ENCODE measurements at regions not wholly inside any gene's neighbourhood (a gene's known extent, or its start where the extent isn't known, plus 50 kb on each side); places are given as distances from the start of the nearest gene placed in this dataset.

- no peak for ATAC-seq
- intact Hi-C loops (cut with DNase I) = no loop called here
- H3K36me3 ChIP-seq = no peaks in the 10 kb centered on the region
- no peak for DNase-seq
- H3K27ac ChIP-seq = no peak overlapping the region
- no peaks in the 10 kb centered on the region for H3K27me3 ChIP-seq
- no peak overlapping the region for H3K4me3 ChIP-seq
- no peak for TF ChIP-seq CTCF (IDR thresholded peaks at IDR 0.05)
- H3K9me3 ChIP-seq = no peaks in the 10 kb centered on the region
- H3K4me1 ChIP-seq = no peaks in the 10 kb centered on the region
These were observed 104.6 kb downstream of the MED10 start for GRCh38 chr5:6273749-6274148.

- Histone ChIP-seq H3K27ac (no peak overlapping the region), H3K4me3 (no peak overlapping the region), H3K27me3 (no peaks in the 10 kb centered on the region), H3K4me1 (no peaks in the 10 kb centered on the region), H3K9me3 (no peaks in the 10 kb centered on the region), H3K36me3 (no peaks in the 10 kb centered on the region)
- DNase-seq = no peak
- TF ChIP-seq CTCF (IDR thresholded peaks at IDR 0.05) = no peak
- ATAC-seq = no peak
- intact Hi-C loops (cut with DNase I) = no loop called here
These were observed 105.1 kb downstream of the MED10 start for GRCh38 chr5:6273090-6273735.

GRCh38 chr5:6269925-6270324, 108.4 kb downstream of the MED10 start:
- DNase-seq (no peak), ATAC-seq (no peak)
- no peak for TF ChIP-seq CTCF (IDR thresholded peaks at IDR 0.05)
- Histone ChIP-seq H3K36me3 (no peaks in the 10 kb centered on the region), H3K27ac (no peak overlapping the region), H3K4me1 (no peaks in the 10 kb centered on the region), H3K27me3 (no peaks in the 10 kb centered on the region), H3K4me3 (no peak overlapping the region), H3K9me3 (no peaks in the 10 kb centered on the region)
- intact Hi-C loops (cut with DNase I) = no loop called here

GRCh38 chr5:6266671-6267197, 111.6 kb downstream of the MED10 start:
- Histone ChIP-seq H3K27me3 (no peaks in the 10 kb centered on the region), H3K36me3 (no peaks in the 10 kb centered on the region), H3K4me1 (no peaks in the 10 kb centered on the region), H3K27ac (no peak overlapping the region), H3K4me3 (no peak overlapping the region), H3K9me3 (no peaks in the 10 kb centered on the region)
- intact Hi-C loops (cut with DNase I) = no loop called here
- no peak for ATAC-seq
- no peak for DNase-seq
- no peak for TF ChIP-seq CTCF (IDR thresholded peaks at IDR 0.05)

GRCh38 chr5:6264394-6264793, 114.0 kb downstream of the MED10 start:
- H3K27me3 ChIP-seq = no peaks in the 10 kb centered on the region
- no peak for TF ChIP-seq CTCF (IDR thresholded peaks at IDR 0.05)
- intact Hi-C loops (cut with DNase I) = no loop called here

More at GRCh38 chr5:6264394-6264793, 114.0 kb downstream of the MED10 start:
- DNase-seq = no peak
- Histone ChIP-seq H3K27ac (no peak overlapping the region), H3K36me3 (no peaks in the 10 kb centered on the region), H3K4me1 (no peaks in the 10 kb centered on the region), H3K9me3 (no peaks in the 10 kb centered on the region), H3K4me3 (no peak overlapping the region)
- no peak for ATAC-seq
